ENCODE measurements at regions not wholly inside any gene's neighbourhood (a gene's known extent, or its start where the extent isn't known, plus 50 kb on each side); places are given as distances from the start of the nearest gene placed in this dataset.

DNA sequence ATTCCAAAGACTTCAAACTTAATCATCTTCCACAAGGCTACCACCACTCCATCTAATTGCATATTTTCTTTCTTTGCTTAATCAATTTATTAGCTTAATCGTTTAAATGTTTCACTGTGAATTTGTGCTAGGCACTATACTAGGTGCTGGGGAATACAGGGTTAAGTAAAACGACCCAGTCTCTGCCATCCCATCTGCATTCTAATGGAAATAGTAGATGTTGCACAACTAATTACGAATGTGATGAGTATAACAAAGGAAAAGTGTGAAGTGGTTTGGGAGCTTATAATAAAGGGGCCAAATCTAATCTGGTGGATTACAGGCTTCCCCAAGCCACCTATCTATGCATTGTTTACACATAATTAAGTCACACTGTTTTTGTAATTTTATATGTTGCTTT lies 147.1 kb downstream of the FAM181B start:
- Histone ChIP-seq H3K9ac (ENCODE audit: low read depth in 1 of 2, low read length in 2 of 2) (no peak overlapping the region), H3K4me1 (ENCODE audit: control insufficient read depth in 4 of 4, insufficient read depth in 4 of 4, low read length in 3 of 4) (no peaks in the 10 kb centered on the region), H3K36me3 (ENCODE audit: control insufficient read depth in 4 of 4, insufficient read depth in 3 of 4, low read depth in 1 of 4, low read length in 3 of 4) (no peaks in the 10 kb centered on the region), H3K4me3 (ENCODE audit: low read depth in 1 of 3, low read length in 3 of 3) (no peak overlapping the region), H3K27me3 (ENCODE audit: control insufficient read depth in 4 of 4, insufficient read depth in 4 of 4, low read length in 3 of 4) (no peaks in the 10 kb centered on the region), H3K27ac (ENCODE audit: low read depth in 1 of 2, low read length in 2 of 2) (no peak overlapping the region), H3K9me3 (ENCODE audit: control insufficient read depth in 4 of 4, low read length in 3 of 4) (no peaks in the 10 kb centered on the region)
- TF ChIP-seq, protein P1, sequence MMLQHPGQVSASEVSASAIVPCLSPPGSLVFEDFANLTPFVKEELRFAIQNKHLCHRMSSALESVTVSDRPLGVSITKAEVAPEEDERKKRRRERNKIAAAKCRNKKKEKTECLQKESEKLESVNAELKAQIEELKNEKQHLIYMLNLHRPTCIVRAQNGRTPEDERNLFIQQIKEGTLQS (IDR thresholded peaks at IDR 0.05), result no peak
- TF ChIP-seq JUND (IDR thresholded peaks at IDR 0.05) (no peak), GABPA (IDR thresholded peaks at IDR 0.05 in 1 of 2, conservative IDR thresholded peaks at IDR 0.05 in 1 of 2) (no peak), RXRA (IDR thresholded peaks at IDR 0.05) (no peak), FOXA1 (IDR thresholded peaks at IDR 0.05) (no peak), SP1 (IDR thresholded peaks at IDR 0.05) (no peak)
- WGBS, result 39% methylated on average over 3 of the region's 3 CpGs
- DNase-seq (ENCODE audit: low spot score), result no peak

DNA sequence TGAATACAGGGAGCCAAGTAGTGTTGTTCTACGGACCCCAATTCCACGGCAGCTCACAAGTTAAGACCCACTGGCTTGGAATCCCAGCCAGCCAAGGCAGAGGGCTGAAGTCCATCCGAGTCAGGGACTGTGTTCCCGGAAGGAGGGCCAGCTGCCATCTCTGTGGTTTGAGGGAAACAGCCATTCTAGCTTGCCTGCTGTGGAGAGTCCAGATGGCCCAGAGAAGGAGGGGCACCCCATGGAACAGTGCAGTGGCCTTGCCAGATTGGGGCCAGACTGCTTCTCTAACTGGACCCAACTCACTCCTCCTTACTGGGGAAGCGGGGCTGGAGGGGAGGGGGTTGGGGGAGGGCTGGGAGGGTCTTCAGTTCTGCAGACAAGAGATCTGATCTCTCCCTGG lies 156.4 kb downstream of the FAM181B start:
- no peak overlapping the region for H3K9ac ChIP-seq (ENCODE audit: low read depth in 1 of 2, low read length in 2 of 2)
- 71% methylated on average over 5 of the region's 5 CpGs for WGBS
- H3K9me3 ChIP-seq (ENCODE audit: control insufficient read depth in 4 of 4, low read length in 3 of 4), result no peaks in the 10 kb centered on the region
- no peak overlapping the region for H3K27ac ChIP-seq (ENCODE audit: low read depth in 1 of 2, low read length in 2 of 2)
- no peaks in the 10 kb centered on the region for H3K4me1 ChIP-seq (ENCODE audit: control insufficient read depth in 4 of 4, insufficient read depth in 4 of 4, low read length in 3 of 4)
- peaks cover 0 to 3% (median 0%) of the 10 kb centered on the region in 4 donors for H3K27me3 ChIP-seq (ENCODE audit: control insufficient read depth in 4 of 4, insufficient read depth in 4 of 4, low read length in 3 of 4)
- DNase-seq (ENCODE audit: low spot score), result no peak
- no peaks in the 10 kb centered on the region for H3K36me3 ChIP-seq (ENCODE audit: control insufficient read depth in 4 of 4, insufficient read depth in 3 of 4, low read depth in 1 of 4, low read length in 3 of 4)
- TF ChIP-seq RXRA (IDR thresholded peaks at IDR 0.05) (no peak), FOXA1 (IDR thresholded peaks at IDR 0.05) (no peak), HNF4G (IDR thresholded peaks at IDR 0.05) (no peak), TAF1 (conservative IDR thresholded peaks at IDR 0.05) (no peak), NR2F2 (IDR thresholded peaks at IDR 0.05) (no peak), FOXA2 (IDR thresholded peaks at IDR 0.05) (no peak), GABPA (IDR thresholded peaks at IDR 0.05 in 1 of 2, conservative IDR thresholded peaks at IDR 0.05 in 1 of 2) (no peak), SP1 (IDR thresholded peaks at IDR 0.05) (no peak), RAD21 (IDR thresholded peaks at IDR 0.05) (no peak), JUND (IDR thresholded peaks at IDR 0.05) (no peak), EGR1 (IDR thresholded peaks at IDR 0.05; ENCODE audit: low read depth in 2 of 2) (no peak)
- TF ChIP-seq, protein P2, sequence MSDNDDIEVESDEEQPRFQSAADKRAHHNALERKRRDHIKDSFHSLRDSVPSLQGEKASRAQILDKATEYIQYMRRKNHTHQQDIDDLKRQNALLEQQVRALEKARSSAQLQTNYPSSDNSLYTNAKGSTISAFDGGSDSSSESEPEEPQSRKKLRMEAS (IDR thresholded peaks at IDR 0.05), result no peak
- TF ChIP-seq, protein P1 (IDR thresholded peaks at IDR 0.05), result no peak
- TF ChIP-seq, protein P3, sequence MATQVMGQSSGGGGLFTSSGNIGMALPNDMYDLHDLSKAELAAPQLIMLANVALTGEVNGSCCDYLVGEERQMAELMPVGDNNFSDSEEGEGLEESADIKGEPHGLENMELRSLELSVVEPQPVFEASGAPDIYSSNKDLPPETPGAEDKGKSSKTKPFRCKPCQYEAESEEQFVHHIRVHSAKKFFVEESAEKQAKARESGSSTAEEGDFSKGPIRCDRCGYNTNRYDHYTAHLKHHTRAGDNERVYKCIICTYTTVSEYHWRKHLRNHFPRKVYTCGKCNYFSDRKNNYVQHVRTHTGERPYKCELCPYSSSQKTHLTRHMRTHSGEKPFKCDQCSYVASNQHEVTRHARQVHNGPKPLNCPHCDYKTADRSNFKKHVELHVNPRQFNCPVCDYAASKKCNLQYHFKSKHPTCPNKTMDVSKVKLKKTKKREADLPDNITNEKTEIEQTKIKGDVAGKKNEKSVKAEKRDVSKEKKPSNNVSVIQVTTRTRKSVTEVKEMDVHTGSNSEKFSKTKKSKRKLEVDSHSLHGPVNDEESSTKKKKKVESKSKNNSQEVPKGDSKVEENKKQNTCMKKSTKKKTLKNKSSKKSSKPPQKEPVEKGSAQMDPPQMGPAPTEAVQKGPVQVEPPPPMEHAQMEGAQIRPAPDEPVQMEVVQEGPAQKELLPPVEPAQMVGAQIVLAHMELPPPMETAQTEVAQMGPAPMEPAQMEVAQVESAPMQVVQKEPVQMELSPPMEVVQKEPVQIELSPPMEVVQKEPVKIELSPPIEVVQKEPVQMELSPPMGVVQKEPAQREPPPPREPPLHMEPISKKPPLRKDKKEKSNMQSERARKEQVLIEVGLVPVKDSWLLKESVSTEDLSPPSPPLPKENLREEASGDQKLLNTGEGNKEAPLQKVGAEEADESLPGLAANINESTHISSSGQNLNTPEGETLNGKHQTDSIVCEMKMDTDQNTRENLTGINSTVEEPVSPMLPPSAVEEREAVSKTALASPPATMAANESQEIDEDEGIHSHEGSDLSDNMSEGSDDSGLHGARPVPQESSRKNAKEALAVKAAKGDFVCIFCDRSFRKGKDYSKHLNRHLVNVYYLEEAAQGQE (IDR thresholded peaks at IDR 0.05), result no peak
- TF ChIP-seq, protein P4, sequence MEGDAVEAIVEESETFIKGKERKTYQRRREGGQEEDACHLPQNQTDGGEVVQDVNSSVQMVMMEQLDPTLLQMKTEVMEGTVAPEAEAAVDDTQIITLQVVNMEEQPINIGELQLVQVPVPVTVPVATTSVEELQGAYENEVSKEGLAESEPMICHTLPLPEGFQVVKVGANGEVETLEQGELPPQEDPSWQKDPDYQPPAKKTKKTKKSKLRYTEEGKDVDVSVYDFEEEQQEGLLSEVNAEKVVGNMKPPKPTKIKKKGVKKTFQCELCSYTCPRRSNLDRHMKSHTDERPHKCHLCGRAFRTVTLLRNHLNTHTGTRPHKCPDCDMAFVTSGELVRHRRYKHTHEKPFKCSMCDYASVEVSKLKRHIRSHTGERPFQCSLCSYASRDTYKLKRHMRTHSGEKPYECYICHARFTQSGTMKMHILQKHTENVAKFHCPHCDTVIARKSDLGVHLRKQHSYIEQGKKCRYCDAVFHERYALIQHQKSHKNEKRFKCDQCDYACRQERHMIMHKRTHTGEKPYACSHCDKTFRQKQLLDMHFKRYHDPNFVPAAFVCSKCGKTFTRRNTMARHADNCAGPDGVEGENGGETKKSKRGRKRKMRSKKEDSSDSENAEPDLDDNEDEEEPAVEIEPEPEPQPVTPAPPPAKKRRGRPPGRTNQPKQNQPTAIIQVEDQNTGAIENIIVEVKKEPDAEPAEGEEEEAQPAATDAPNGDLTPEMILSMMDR (IDR thresholded peaks at IDR 0.05; ENCODE audit: low read depth, low read length, missing input control), result no peak
- TF ChIP-seq, protein P5, sequence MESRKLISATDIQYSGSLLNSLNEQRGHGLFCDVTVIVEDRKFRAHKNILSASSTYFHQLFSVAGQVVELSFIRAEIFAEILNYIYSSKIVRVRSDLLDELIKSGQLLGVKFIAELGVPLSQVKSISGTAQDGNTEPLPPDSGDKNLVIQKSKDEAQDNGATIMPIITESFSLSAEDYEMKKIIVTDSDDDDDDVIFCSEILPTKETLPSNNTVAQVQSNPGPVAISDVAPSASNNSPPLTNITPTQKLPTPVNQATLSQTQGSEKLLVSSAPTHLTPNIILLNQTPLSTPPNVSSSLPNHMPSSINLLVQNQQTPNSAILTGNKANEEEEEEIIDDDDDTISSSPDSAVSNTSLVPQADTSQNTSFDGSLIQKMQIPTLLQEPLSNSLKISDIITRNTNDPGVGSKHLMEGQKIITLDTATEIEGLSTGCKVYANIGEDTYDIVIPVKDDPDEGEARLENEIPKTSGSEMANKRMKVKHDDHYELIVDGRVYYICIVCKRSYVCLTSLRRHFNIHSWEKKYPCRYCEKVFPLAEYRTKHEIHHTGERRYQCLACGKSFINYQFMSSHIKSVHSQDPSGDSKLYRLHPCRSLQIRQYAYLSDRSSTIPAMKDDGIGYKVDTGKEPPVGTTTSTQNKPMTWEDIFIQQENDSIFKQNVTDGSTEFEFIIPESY (IDR thresholded peaks at IDR 0.05), result no peak
- H3K4me3 ChIP-seq (ENCODE audit: low read depth in 1 of 3, low read length in 3 of 3), result no peak overlapping the region

All from liver (tissue), 8 donors.